IMR-90 (cell line): ENCODE measurements at regions not wholly inside any gene's neighbourhood (a gene's known extent, or its start where the extent isn't known, plus 50 kb on each side); places are given as distances from the start of the nearest gene placed in this dataset.

Source experiments
- ATAC-seq: fragments of 200-7000 bp; cut with Tn5 transposase; 2 replicates; pipeline ENCODE4 v1.9.1; 2020; ENCODE audit warnings: low read depth, mild to moderate bottlenecking, moderate library complexity
- BruUV-seq: library from RNA; stranded (reverse); fragments of 400-500 nt; replicated peaks from 2 replicates; lab custom pipeline; 2021; lab: Mats Ljungman, UMichigan
- CTCF ChIA-PET: fragments of 300-600 bp; formaldehyde crosslinking; extraction: SDS; loops from one replicate; lab custom pipeline; 2021; ENCODE audit warnings: antibody characterized with exemption; lab: Yijun Ruan, JAX
- POLR2A ChIA-PET: fragments of 300-600 bp; sonication (Branson Sonifier 250); formaldehyde crosslinking; loops from one replicate; lab custom pipeline; 2022; ENCODE audit warnings: antibody characterized with exemption; ENCODE audit not compliant: unreplicated experiment; lab: Charles Lee
- DNase-seq: peaks from one replicate; pipeline ENCODE4 v3.0.0; 2013
- H2AFZ ChIP-seq: replicated peaks from 2 replicates; pipeline ENCODE3; 2013; ENCODE audit warnings: low read length, mild to moderate bottlenecking; ENCODE audit not compliant: poor library complexity
- H2AK5ac ChIP-seq: 2 replicates; pipeline ENCODE4 v1.6.1; 2013; ENCODE audit warnings: low read depth, low read length, inconsistent platforms
- H2AK9ac ChIP-seq: replicated peaks from 2 replicates; pipeline ENCODE3; 2013; ENCODE audit warnings: mild to moderate bottlenecking, low read depth, low read length, moderate library complexity; ENCODE audit not compliant: poor library complexity
- H2BK120ac ChIP-seq: 2 replicates; pipeline ENCODE4 v1.6.1; 2013; ENCODE audit warnings: low read depth, low read length, inconsistent platforms
- H2BK15ac ChIP-seq: 3 replicates; pipeline ENCODE4 v1.6.1; 2013; ENCODE audit warnings: low read depth, low read length, inconsistent platforms
- H2BK20ac ChIP-seq: 2 replicates; pipeline ENCODE4 v1.6.1; 2013; ENCODE audit warnings: low read depth, mild to moderate bottlenecking, inconsistent platforms, low read length, moderate library complexity
- H2BK5ac ChIP-seq: 2 replicates; pipeline ENCODE4 v1.6.1; 2013; ENCODE audit warnings: mild to moderate bottlenecking, low read depth, low read length, inconsistent platforms; ENCODE audit not compliant: poor library complexity, severe bottlenecking
- H3K14ac ChIP-seq: replicated peaks from 2 replicates; pipeline ENCODE4 v1.6.1; 2013; ENCODE audit warnings: low read depth, low read length, inconsistent platforms
- H3K18ac ChIP-seq: 2 replicates; pipeline ENCODE4 v1.6.1; 2013; ENCODE audit warnings: low read depth, low read length, control low read depth
- H3K23ac ChIP-seq: 2 replicates; pipeline ENCODE4 v1.6.1; 2013; ENCODE audit warnings: low read depth, low read length, inconsistent platforms
- H3K27ac ChIP-seq: 2 replicates; pipeline ENCODE4 v1.5.1; 2013; ENCODE audit warnings: mild to moderate bottlenecking, control low read depth, low read length; ENCODE audit not compliant: insufficient read depth
- H3K27me3 ChIP-seq: 2 replicates; pipeline ENCODE4 v1.6.1; 2013; ENCODE audit warnings: low read length; ENCODE audit not compliant: control insufficient read depth, insufficient read depth
- H3K36me3 ChIP-seq: 2 replicates; pipeline ENCODE4 v1.6.1; 2013; ENCODE audit warnings: low read length, mixed read lengths; ENCODE audit not compliant: control insufficient read depth, insufficient read depth
- H3K4ac ChIP-seq: 2 replicates; pipeline ENCODE4 v1.6.1; 2013; ENCODE audit warnings: low read depth, low read length, inconsistent platforms
- H3K4me1 ChIP-seq: 2 replicates; pipeline ENCODE4 v1.6.1; 2013; ENCODE audit warnings: low read length, mixed read lengths; ENCODE audit not compliant: control insufficient read depth, insufficient read depth
- H3K4me2 ChIP-seq: 2 replicates; pipeline ENCODE4 v1.6.1; 2013; ENCODE audit warnings: low read depth, mild to moderate bottlenecking, control low read depth, low read length, moderate library complexity
- H3K4me3 ChIP-seq: 2 replicates; pipeline ENCODE4 v1.5.1; 2013; ENCODE audit warnings: low read depth, mild to moderate bottlenecking, control low read depth, low read length, moderate library complexity; ENCODE audit not compliant: insufficient read depth
- H3K56ac ChIP-seq: 2 replicates; pipeline ENCODE4 v1.6.1; 2013; ENCODE audit warnings: low read length, inconsistent platforms; ENCODE audit not compliant: insufficient read depth; ENCODE audit errors: extremely low read depth
- H3K79me1 ChIP-seq, 2 experiments: 2 replicates each; pipeline ENCODE4 v1.6.1; 2013; ENCODE audit warnings: low read length in 2 of 2, inconsistent platforms in 1 of 2, low read depth in 1 of 2
- H3K9ac ChIP-seq: 2 replicates; pipeline ENCODE4 v1.6.1; 2013; ENCODE audit warnings: low read depth, low read length, control low read depth
- H3K9me1 ChIP-seq: 2 replicates; pipeline ENCODE4 v1.6.1; 2013; ENCODE audit warnings: low read length, inconsistent platforms; ENCODE audit not compliant: insufficient read depth
- H3K9me3 ChIP-seq: 2 replicates; pipeline ENCODE4 v1.6.1; 2013; ENCODE audit warnings: low read length; ENCODE audit not compliant: control insufficient read depth, insufficient read depth
- H4K20me1 ChIP-seq: 2 replicates; pipeline ENCODE4 v1.6.1; 2013; ENCODE audit warnings: low read length, inconsistent platforms; ENCODE audit not compliant: insufficient read depth
- H4K5ac ChIP-seq: 2 replicates; pipeline ENCODE4 v1.6.1; 2013; ENCODE audit warnings: mild to moderate bottlenecking, low read depth, low read length, control low read depth
- H4K8ac ChIP-seq, 2 experiments: 2 replicates each; pipeline ENCODE4 v1.6.1; 2013; ENCODE audit warnings: low read depth in 2 of 2, low read length in 2 of 2, control low read depth in 1 of 2, inconsistent platforms in 1 of 2
- H4K91ac ChIP-seq: 2 replicates; pipeline ENCODE4 v1.6.1; 2013; ENCODE audit warnings: low read depth, low read length, inconsistent platforms; ENCODE audit not compliant: insufficient read depth
- CEBPB ChIP-seq: IDR thresholded peaks from 2 replicates; pipeline ENCODE4 v1.6.1; 2012; ENCODE audit warnings: low read depth, low read length, improper control_type of control experiment
- MAZ ChIP-seq: IDR thresholded peaks from 2 replicates; pipeline ENCODE4 v1.6.1; 2012; ENCODE audit warnings: low read depth, mild to moderate bottlenecking, low read length, improper control_type of control experiment, moderate library complexity, borderline replicate concordance
- RFX5 ChIP-seq: IDR thresholded peaks from 2 replicates; pipeline ENCODE4 v1.8.0; 2012; ENCODE audit warnings: low read depth, mild to moderate bottlenecking, low read length, moderate library complexity
- USF2 ChIP-seq: fragments of 150-350 bp; IDR thresholded peaks from 2 replicates; pipeline ENCODE4 v1.6.1; 2017; ENCODE audit warnings: mild to moderate bottlenecking, antibody characterized with exemption, low read length, low read depth
- WGBS, 2 experiments: methylation state at CpG; one replicate each; pipeline versions ENCODE4 v1.1.5 to v1.1.7; 2013; ENCODE audit warnings: missing lambda C conversion rate in 2 of 2; ENCODE audit not compliant: insufficient read length in 1 of 2; ENCODE audit errors: extremely low coverage in 2 of 2; 5-methylcytosine and 5-hydroxymethylcytosine counted together
- dilution Hi-C: fragments of 300-500 bp; cut with HindIII; formaldehyde crosslinking; loops from one replicate; pipeline ENCODE4 v1.14.3; 2018; ENCODE audit warnings: low sequenced_read_pairs; ENCODE audit not compliant: unreplicated experiment
- in situ Hi-C: fragments of 300-500 bp; cut with MboI; formaldehyde crosslinking; loops from 3 replicates; pipeline ENCODE4 v1.14.3; 2019; ENCODE audit warnings: low sequenced_read_pairs, inconsistent platforms, mixed read lengths
- intact Hi-C: fragments of 100-400 bp; cut with micrococcal nuclease; formaldehyde crosslinking; loops from 2 replicates; pipeline ENCODE4 v1.10.0; 2022

GRCh38 chr2:11969774-11970173 lies 223.3 kb downstream of the LPIN1 start:
- H4K8ac ChIP-seq: no peak overlapping the region
- H2AFZ ChIP-seq: no peak overlapping the region
- H3K27me3 ChIP-seq: no peaks in the 10 kb centered on the region
- H2AK5ac ChIP-seq: no peak overlapping the region
- CTCF ChIA-PET: no interaction called here
- H3K4me3 ChIP-seq: no peak overlapping the region
- WGBS, 2 experiments: no CpG with 5 or more reads among the region's 1 CpG
- H4K20me1 ChIP-seq: no peaks in the 10 kb centered on the region
- in situ Hi-C loops (no loop called here), dilution Hi-C loops (no loop called here), intact Hi-C loops (no loop called here)
- H2BK20ac ChIP-seq: no peak overlapping the region
- no peak overlapping the region for H2AK9ac ChIP-seq
- no peaks in the 10 kb centered on the region for H3K79me1 ChIP-seq
- no peak overlapping the region for H3K56ac ChIP-seq
- H3K14ac ChIP-seq: no peak overlapping the region
- H3K4me2 ChIP-seq: no peak overlapping the region
- H3K4ac ChIP-seq: no peak overlapping the region
- no peak overlapping the region for H3K18ac ChIP-seq
- TF ChIP-seq MAZ: no peak
- no peak for TF ChIP-seq RFX5
- TF ChIP-seq USF2: no peak
- no peak for TF ChIP-seq CEBPB
- no peak overlapping the region for H4K5ac ChIP-seq
- no peak for ATAC-seq
- no peaks in the 10 kb centered on the region for H3K4me1 ChIP-seq
- no peak overlapping the region for H2BK120ac ChIP-seq
- no peak overlapping the region for H2BK5ac ChIP-seq
- H3K9ac ChIP-seq: no peak overlapping the region
- H3K9me1 ChIP-seq: no peaks in the 10 kb centered on the region
- no peak overlapping the region for H2BK15ac ChIP-seq
- no peaks in the 10 kb centered on the region for H3K36me3 ChIP-seq
- BruUV-seq: no TSS peak
- POLR2A ChIA-PET: no interaction called here
- DNase-seq: no peak
- no peak overlapping the region for H3K23ac ChIP-seq
- H3K9me3 ChIP-seq: peaks cover 8% of the 10 kb centered on the region
- H4K91ac ChIP-seq: no peak overlapping the region
- no peak overlapping the region for H3K27ac ChIP-seq
